SK-N-SH (cell line): ENCODE measurements at regions not wholly inside any gene's neighbourhood (a gene's known extent, or its start where the extent isn't known, plus 50 kb on each side); places are given as distances from the start of the nearest gene placed in this dataset.

Source experiments
- CHD2 ChIP-seq: fragments of 150-350 bp; IDR thresholded peaks from 2 replicates; pipeline ENCODE4 v1.6.1; 2018; ENCODE audit warnings: low read length; ENCODE audit not compliant: partially characterized antibody
- CTCF ChIP-seq: fragments of 200-600 bp; sonication (generic); IDR thresholded peaks from 2 replicates; pipeline ENCODE4 v1.6.1; 2017; ENCODE audit warnings: antibody characterized with exemption, mild to moderate bottlenecking, moderate library complexity
- EP300 ChIP-seq, 2 experiments: IDR thresholded peaks; 2 replicates each; pipeline versions ENCODE4 v1.4.0 to v1.6.1; 2012; ENCODE audit warnings: borderline replicate concordance in 1 of 2, low read depth in 1 of 2, low read length in 1 of 2
- EZH2phosphoT487 ChIP-seq: fragments of 200-600 bp; sonication (generic); IDR thresholded peaks from 2 replicates; pipeline ENCODE4 v1.6.1; 2017; ENCODE audit warnings: low read depth, mixed run types, mild to moderate bottlenecking, antibody characterized with exemption, moderate library complexity, borderline replicate concordance
- NFIC ChIP-seq: IDR thresholded peaks from 2 replicates; pipeline ENCODE4 v1.4.0; 2012; ENCODE audit warnings: borderline replicate concordance
- RCOR1 ChIP-seq: fragments of 150-350 bp; IDR thresholded peaks from 2 replicates; pipeline ENCODE4 v1.6.1; 2017; ENCODE audit warnings: antibody characterized with exemption, low read length
- TAF1 ChIP-seq: IDR thresholded peaks from 2 replicates; pipeline ENCODE4 v1.6.1; 2012; ENCODE audit warnings: low read depth, mild to moderate bottlenecking, low read length, moderate library complexity, borderline replicate concordance
- TCF12 ChIP-seq: IDR thresholded peaks from 2 replicates; pipeline ENCODE4 v1.4.0; 2012

- TF ChIP-seq TAF1 (no peak), EP300 (IDR thresholded peaks at IDR 0.05; ENCODE audit: borderline replicate concordance in 1 of 2, low read depth in 1 of 2, low read length in 1 of 2) (no peak), TCF12 (no peak), CTCF (no peak), EZH2phosphoT487 (no peak), NFIC (no peak), RCOR1 (no peak), CHD2 (no peak)
Measured at GRCh38 chr1:88610687-88611086, 73.4 kb upstream of the PKN2 start.
